ENCODE measurements at regions not wholly inside any gene's neighbourhood (a gene's known extent, or its start where the extent isn't known, plus 50 kb on each side); places are given as distances from the start of the nearest gene placed in this dataset.
"Not testable (repeated sequence)": the region's sequence is repeated elsewhere in the genome, so short reads cannot be mapped to it uniquely, and the experiment has no call there.

- DNase-seq = not testable (repeated sequence)
Observed at GRCh38 chr5:130294798-130295197, 390.5 kb downstream of the CHSY3 start.

- DNase-seq = no peak
Observed at GRCh38 chr5:130290219-130290618, 386.0 kb downstream of the CHSY3 start.

- no peak for DNase-seq
Observed at GRCh38 chr5:130289132-130290088, 385.1 kb downstream of the CHSY3 start.

GRCh38 chr5:130287438-130287837, 383.2 kb downstream of the CHSY3 start:
- DNase-seq = no peak

- DNase-seq = no peak
Observed at GRCh38 chr5:130286971-130287370, 382.7 kb downstream of the CHSY3 start.

- no peak for DNase-seq
Observed at GRCh38 chr5:130282049-130282448, 377.8 kb downstream of the CHSY3 start.

- DNase-seq = no peak
Observed at GRCh38 chr5:130280528-130281217, 376.4 kb downstream of the CHSY3 start.

GRCh38 chr5:130279386-130279785, 375.1 kb downstream of the CHSY3 start:
- DNase-seq = no peak

GRCh38 chr5:130278136-130278535, 373.9 kb downstream of the CHSY3 start:
- no peak for DNase-seq

GRCh38 chr5:130277522-130277921, 373.3 kb downstream of the CHSY3 start:
- DNase-seq = no peak

GRCh38 chr5:130277002-130277401, 372.7 kb downstream of the CHSY3 start:
- no peak for DNase-seq

GRCh38 chr5:130272837-130273236, 368.6 kb downstream of the CHSY3 start:
- no peak for DNase-seq

- no peak for DNase-seq
Observed at GRCh38 chr5:130270786-130271185, 366.5 kb downstream of the CHSY3 start.

GRCh38 chr5:130268489-130268888, 364.2 kb downstream of the CHSY3 start:
- no peak for DNase-seq

GRCh38 chr5:130267926-130268325, 363.7 kb downstream of the CHSY3 start:
- no peak for DNase-seq

- DNase-seq = no peak
Observed at GRCh38 chr5:130260481-130260880, 356.2 kb downstream of the CHSY3 start.

- DNase-seq = no peak
Observed at GRCh38 chr5:130251931-130252330, 347.7 kb downstream of the CHSY3 start.

- no peak for DNase-seq
Observed at GRCh38 chr5:130243641-130244040, 339.4 kb downstream of the CHSY3 start.

GRCh38 chr5:130237721-130238120, 333.5 kb downstream of the CHSY3 start:
- no peak for DNase-seq
